ENCODE measurements at regions not wholly inside any gene's neighbourhood (a gene's known extent, or its start where the extent isn't known, plus 50 kb on each side); places are given as distances from the start of the nearest gene placed in this dataset.

DNA sequence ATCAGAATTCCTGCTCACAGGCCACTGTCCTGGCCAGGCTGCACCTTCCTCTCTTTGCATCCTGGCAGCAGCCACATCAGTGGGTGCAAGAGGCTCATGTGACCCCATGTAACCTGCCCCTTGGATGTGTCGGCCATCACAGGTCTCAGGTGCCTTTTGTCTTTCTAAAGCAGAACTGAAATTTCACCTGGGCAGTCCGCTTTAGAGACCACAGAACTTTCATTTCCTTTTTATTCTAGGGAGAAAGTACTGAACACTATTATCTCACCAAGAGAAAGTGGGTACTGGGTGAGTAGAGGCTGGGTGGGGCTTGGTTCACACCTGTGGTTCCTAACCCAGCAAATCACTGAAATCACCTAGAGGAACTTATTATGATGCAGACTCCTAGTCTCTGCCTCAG lies 51.7 kb upstream of the NUP160 start:
- no peaks in the 10 kb centered on the region for H3K9me3 ChIP-seq (ENCODE audit: control insufficient read depth in 2 of 2, low read length in 2 of 2)

More for the DNA sequence above, 51.7 kb upstream of the NUP160 start:
- Histone ChIP-seq H3K9ac (ENCODE audit: low read depth in 1 of 2, low read length in 2 of 2) (no peak overlapping the region), H3K36me3 (ENCODE audit: control insufficient read depth in 2 of 2, insufficient read depth in 2 of 2, low read length in 2 of 2) (no peaks in the 10 kb centered on the region), H3K4me1 (ENCODE audit: control insufficient read depth in 2 of 2, insufficient read depth in 2 of 2, low read length in 2 of 2) (no peaks in the 10 kb centered on the region), H3K4me3 (ENCODE audit: low read length in 2 of 2) (no peak overlapping the region), H3K27ac (ENCODE audit: low read depth in 2 of 2, low read length in 2 of 2) (no peak overlapping the region), H3K27me3 (ENCODE audit: control insufficient read depth in 2 of 2, insufficient read depth in 2 of 2, low read length in 2 of 2) (no peaks in the 10 kb centered on the region)

Measured in mucosa of rectum (tissue), 2 donors.